HPDE6-E6E7 (cell line): ENCODE measurements at regions not wholly inside any gene's neighbourhood (a gene's known extent, or its start where the extent isn't known, plus 50 kb on each side); places are given as distances from the start of the nearest gene placed in this dataset.
A peak's percentile ranks its signal among the peaks of the same experiment; 100 is the strongest.

ENCODE experiments used
- DNase-seq: peaks from one replicate; pipeline ENCODE4 v3.0.0; 2011; ENCODE audit warnings: missing footprints; ENCODE audit errors: extremely low spot score

- no peak for DNase-seq
Measured at GRCh38 chr1:193631306-193631705, 444.9 kb upstream of the B3GALT2 start.

GRCh38 chr1:193629875-193630274, 443.5 kb upstream of the B3GALT2 start:
- DNase-seq, result no peak

GRCh38 chr1:193626695-193627094, 440.3 kb upstream of the B3GALT2 start:
- DNase-seq, result no peak

GRCh38 chr1:193625255-193625654, 438.8 kb upstream of the B3GALT2 start:
- no peak for DNase-seq

GRCh38 chr1:193619911-193620310, 433.5 kb upstream of the B3GALT2 start:
- no peak for DNase-seq

- DNase-seq, result peak; percentile 22
Measured at GRCh38 chr1:193614817-193615216, 428.4 kb upstream of the B3GALT2 start.

- no peak for DNase-seq
Measured at GRCh38 chr1:193614275-193614674, 427.9 kb upstream of the B3GALT2 start.

- DNase-seq, result no peak
Measured at GRCh38 chr1:193613041-193613440, 426.6 kb upstream of the B3GALT2 start.

- DNase-seq, result no peak
Measured at GRCh38 chr1:193609592-193609991, 423.2 kb upstream of the B3GALT2 start.

- DNase-seq, result no peak
Measured at GRCh38 chr1:193607787-193608186, 421.4 kb upstream of the B3GALT2 start.

- no peak for DNase-seq
Measured at GRCh38 chr1:193606035-193606434, 419.6 kb upstream of the B3GALT2 start.

- DNase-seq, result no peak
Measured at GRCh38 chr1:193602705-193603104, 416.3 kb upstream of the B3GALT2 start.

- DNase-seq, result no peak
Measured at GRCh38 chr1:193593147-193593885, 406.9 kb upstream of the B3GALT2 start.

GRCh38 chr1:193592317-193592716, 405.9 kb upstream of the B3GALT2 start:
- DNase-seq, result no peak

- no peak for DNase-seq
Measured at GRCh38 chr1:193590102-193590501, 403.7 kb upstream of the B3GALT2 start.

GRCh38 chr1:193589597-193590040, 403.2 kb upstream of the B3GALT2 start:
- DNase-seq, result no peak

GRCh38 chr1:193588311-193589082, 402.1 kb upstream of the B3GALT2 start:
- DNase-seq, result no peak

GRCh38 chr1:193584731-193585239, 398.4 kb upstream of the B3GALT2 start:
- DNase-seq, result no peak

GRCh38 chr1:193581341-193581740, 394.9 kb upstream of the B3GALT2 start:
- DNase-seq, result no peak

GRCh38 chr1:193580419-193580818, 394.0 kb upstream of the B3GALT2 start:
- DNase-seq, result no peak

- no peak for DNase-seq
Measured at GRCh38 chr1:193579323-193579722, 392.9 kb upstream of the B3GALT2 start.

- no peak for DNase-seq
Measured at GRCh38 chr1:193574913-193575312, 388.5 kb upstream of the B3GALT2 start.

GRCh38 chr1:193569983-193570269, 383.5 kb upstream of the B3GALT2 start:
- no peak for DNase-seq
